Endodermal cell (in vitro differentiated cells): ENCODE measurements at regions not wholly inside any gene's neighbourhood (a gene's known extent, or its start where the extent isn't known, plus 50 kb on each side); places are given as distances from the start of the nearest gene placed in this dataset.

Experiments
- DNase-seq: peaks from one replicate; pipeline ENCODE4 v3.0.0-alpha.2; 2017
- H3K27ac ChIP-seq: 2 replicates; pipeline ENCODE4 v1.5.1; 2013; ENCODE audit warnings: mild to moderate bottlenecking, low read depth, low read length, moderate library complexity
- H3K27me3 ChIP-seq: 2 replicates; pipeline ENCODE4 v1.6.1; 2013; ENCODE audit warnings: mild to moderate bottlenecking, low read length, moderate library complexity; ENCODE audit not compliant: insufficient read depth, control insufficient read depth, poor library complexity, severe bottlenecking
- H3K36me3 ChIP-seq: 2 replicates; pipeline ENCODE4 v1.7.0; 2013; ENCODE audit warnings: mild to moderate bottlenecking, low read length, moderate library complexity; ENCODE audit not compliant: control insufficient read depth, insufficient read depth
- H3K4me1 ChIP-seq: one replicate; pipeline ENCODE4 v1.7.0; 2013; ENCODE audit warnings: low read length; ENCODE audit not compliant: control insufficient read depth, insufficient read depth
- H3K4me3 ChIP-seq: 2 replicates; pipeline ENCODE4 v1.5.1; 2013; ENCODE audit warnings: mild to moderate bottlenecking, low read length, moderate library complexity
- H3K9ac ChIP-seq: 2 replicates; pipeline ENCODE4 v1.6.1; 2013; ENCODE audit warnings: mild to moderate bottlenecking, low read length, moderate library complexity; ENCODE audit not compliant: poor library complexity, severe bottlenecking; ENCODE audit errors: extremely low read depth
- H3K9me3 ChIP-seq: 2 replicates; pipeline ENCODE4 v1.6.1; 2013; ENCODE audit warnings: mild to moderate bottlenecking, low read length, moderate library complexity; ENCODE audit not compliant: control insufficient read depth
- H3K27ac Mint-ChIP-seq: 2 replicates; pipeline ENCODE4 v1.8.0; 2020; ENCODE audit warnings: mixed read lengths
- H3K27me3 Mint-ChIP-seq: 2 replicates; pipeline ENCODE4 v1.8.0; 2021; ENCODE audit warnings: mild to moderate bottlenecking, mixed read lengths; ENCODE audit not compliant: insufficient read depth
- H3K36me3 Mint-ChIP-seq: 2 replicates; pipeline ENCODE4 v1.8.0; 2020; ENCODE audit warnings: low read depth, mixed read lengths
- H3K4me1 Mint-ChIP-seq: 2 replicates; pipeline ENCODE4 v1.8.0; 2020; ENCODE audit warnings: mixed read lengths
- H3K4me3 Mint-ChIP-seq: 2 replicates; pipeline ENCODE4 v1.8.0; 2020; ENCODE audit warnings: mild to moderate bottlenecking, moderate library complexity, mixed read lengths
- H3K9me3 Mint-ChIP-seq: 2 replicates; pipeline ENCODE4 v1.8.0; 2020; ENCODE audit warnings: mild to moderate bottlenecking, mixed read lengths
- WGBS, 2 experiments: methylation state at CpG; one replicate each; pipeline versions ENCODE4 v1.1.5 to v1.1.7; 2013; ENCODE audit warnings: missing lambda C conversion rate in 2 of 2, mixed read lengths in 1 of 2; ENCODE audit not compliant: insufficient coverage in 1 of 2, insufficient read length in 1 of 2; 5-methylcytosine and 5-hydroxymethylcytosine counted together
- TF ChIP-seq, protein P1 (sequence below): fragments of 200-600 bp; sonication (generic); conservative IDR thresholded peaks from 2 replicates; pipeline ENCODE4 v1.5.0; 2021; ENCODE audit warnings: antibody characterized with exemption, mild to moderate bottlenecking

- Histone ChIP-seq H3K4me3 (no peak overlapping the region), H3K9me3 (no peaks in the 10 kb centered on the region), H3K9ac (no peak overlapping the region), H3K27me3 (no peaks in the 10 kb centered on the region), H3K27ac (no peak overlapping the region), H3K4me1 (no peaks in the 10 kb centered on the region), H3K36me3 (no peaks in the 10 kb centered on the region)
- DNase-seq: no peak
- no peaks in the 10 kb centered on the region for H3K4me1 Mint-ChIP-seq
- TF ChIP-seq, protein P1, sequence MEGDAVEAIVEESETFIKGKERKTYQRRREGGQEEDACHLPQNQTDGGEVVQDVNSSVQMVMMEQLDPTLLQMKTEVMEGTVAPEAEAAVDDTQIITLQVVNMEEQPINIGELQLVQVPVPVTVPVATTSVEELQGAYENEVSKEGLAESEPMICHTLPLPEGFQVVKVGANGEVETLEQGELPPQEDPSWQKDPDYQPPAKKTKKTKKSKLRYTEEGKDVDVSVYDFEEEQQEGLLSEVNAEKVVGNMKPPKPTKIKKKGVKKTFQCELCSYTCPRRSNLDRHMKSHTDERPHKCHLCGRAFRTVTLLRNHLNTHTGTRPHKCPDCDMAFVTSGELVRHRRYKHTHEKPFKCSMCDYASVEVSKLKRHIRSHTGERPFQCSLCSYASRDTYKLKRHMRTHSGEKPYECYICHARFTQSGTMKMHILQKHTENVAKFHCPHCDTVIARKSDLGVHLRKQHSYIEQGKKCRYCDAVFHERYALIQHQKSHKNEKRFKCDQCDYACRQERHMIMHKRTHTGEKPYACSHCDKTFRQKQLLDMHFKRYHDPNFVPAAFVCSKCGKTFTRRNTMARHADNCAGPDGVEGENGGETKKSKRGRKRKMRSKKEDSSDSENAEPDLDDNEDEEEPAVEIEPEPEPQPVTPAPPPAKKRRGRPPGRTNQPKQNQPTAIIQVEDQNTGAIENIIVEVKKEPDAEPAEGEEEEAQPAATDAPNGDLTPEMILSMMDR: no peak
- no peaks in the 10 kb centered on the region for H3K9me3 Mint-ChIP-seq
- no peak overlapping the region for H3K4me3 Mint-ChIP-seq
- no peak overlapping the region for H3K27ac Mint-ChIP-seq
- no peaks in the 10 kb centered on the region for H3K27me3 Mint-ChIP-seq
- no peaks in the 10 kb centered on the region for H3K36me3 Mint-ChIP-seq
- 83 to 86% methylated on average over 2 of the region's 2 CpGs for WGBS, 2 experiments
These were observed 83.3 kb upstream of the MAP2 start for GRCh38 chr2:209340522-209340921.

DNA sequence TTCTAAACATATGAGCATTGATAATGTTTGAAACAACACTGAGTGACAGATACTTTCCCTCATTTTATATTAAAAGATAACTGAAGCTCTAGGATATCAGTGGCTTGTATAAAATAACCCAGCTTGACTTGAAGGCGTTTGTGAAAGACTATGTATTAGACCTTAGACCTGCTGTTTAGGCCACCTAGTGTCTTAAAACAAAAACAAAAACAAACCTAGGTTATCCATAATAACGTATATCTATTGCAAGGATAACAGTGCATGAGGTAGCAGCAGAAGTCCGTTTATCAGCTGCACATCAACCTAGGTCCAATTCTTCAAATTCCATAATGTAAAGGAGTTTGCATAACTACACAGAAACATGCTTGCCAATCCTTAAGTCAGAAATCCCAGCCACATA, 79.5 kb upstream of the MAP2 start:
- H3K4me3 Mint-ChIP-seq: no peak overlapping the region
- Histone ChIP-seq H3K27ac (no peak overlapping the region), H3K9ac (no peak overlapping the region), H3K9me3 (no peaks in the 10 kb centered on the region), H3K36me3 (no peaks in the 10 kb centered on the region), H3K4me1 (no peaks in the 10 kb centered on the region), H3K27me3 (no peaks in the 10 kb centered on the region), H3K4me3 (no peak overlapping the region)
- H3K27ac Mint-ChIP-seq: no peak overlapping the region
- H3K9me3 Mint-ChIP-seq: no peaks in the 10 kb centered on the region
- no peak for DNase-seq
- peaks cover 8% of the 10 kb centered on the region for H3K4me1 Mint-ChIP-seq
- 79 to 86% methylated on average over 3 of the region's 3 CpGs for WGBS, 2 experiments
- H3K36me3 Mint-ChIP-seq: no peaks in the 10 kb centered on the region
- TF ChIP-seq, protein P1: no peak
- H3K27me3 Mint-ChIP-seq: no peaks in the 10 kb centered on the region

DNA sequence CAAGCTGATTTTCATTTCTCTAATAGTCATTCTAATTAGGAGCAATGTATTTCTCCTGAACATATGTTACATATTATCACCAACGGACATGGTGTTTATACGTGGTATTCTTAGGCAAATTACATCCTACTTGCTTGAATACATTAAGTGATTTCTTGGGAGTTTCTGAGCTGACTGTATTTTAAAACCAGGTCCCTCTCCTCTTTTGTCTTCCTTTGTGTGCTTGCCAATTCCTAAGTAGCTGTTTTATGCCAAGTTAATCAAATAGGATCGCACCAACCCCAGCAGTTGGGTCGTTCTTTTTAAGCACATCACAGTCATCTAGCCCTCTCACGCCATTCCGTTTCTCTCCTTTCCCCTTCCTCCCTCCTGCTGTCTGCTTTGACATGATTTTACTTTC, 75.4 kb upstream of the MAP2 start:
- H3K36me3 ChIP-seq: no peaks in the 10 kb centered on the region
- no peaks in the 10 kb centered on the region for H3K27me3 ChIP-seq
- H3K27ac Mint-ChIP-seq: no peak overlapping the region
- no peak for DNase-seq
- H3K4me3 Mint-ChIP-seq: no peak overlapping the region
- peaks cover 8% of the 10 kb centered on the region for H3K4me1 Mint-ChIP-seq
- no peak overlapping the region for H3K27ac ChIP-seq
- H3K4me3 ChIP-seq: no peak overlapping the region
- TF ChIP-seq, protein P1: no peak
- no peaks in the 10 kb centered on the region for H3K27me3 Mint-ChIP-seq
- H3K9me3 ChIP-seq: no peaks in the 10 kb centered on the region
- 73 to 87% methylated on average over 2 to 5 of the region's 6 CpGs for WGBS, 2 experiments
- H3K9me3 Mint-ChIP-seq: no peaks in the 10 kb centered on the region
- no peaks in the 10 kb centered on the region for H3K4me1 ChIP-seq
- H3K9ac ChIP-seq: no peak overlapping the region
- no peaks in the 10 kb centered on the region for H3K36me3 Mint-ChIP-seq
